Activated effector memory CD4-positive, alpha-beta T cell treated with anti-CD3 and anti-CD28 coated beads, Interleukin-2, amount 50 U/mL, for 16 hours (primary cell): ENCODE measurements at regions not wholly inside any gene's neighbourhood (a gene's known extent, or its start where the extent isn't known, plus 50 kb on each side); places are given as distances from the start of the nearest gene placed in this dataset.

ENCODE experiments used
- DNase-seq: peaks from one replicate; pipeline ENCODE4 v3.0.0-alpha.2; 2020

DNA sequence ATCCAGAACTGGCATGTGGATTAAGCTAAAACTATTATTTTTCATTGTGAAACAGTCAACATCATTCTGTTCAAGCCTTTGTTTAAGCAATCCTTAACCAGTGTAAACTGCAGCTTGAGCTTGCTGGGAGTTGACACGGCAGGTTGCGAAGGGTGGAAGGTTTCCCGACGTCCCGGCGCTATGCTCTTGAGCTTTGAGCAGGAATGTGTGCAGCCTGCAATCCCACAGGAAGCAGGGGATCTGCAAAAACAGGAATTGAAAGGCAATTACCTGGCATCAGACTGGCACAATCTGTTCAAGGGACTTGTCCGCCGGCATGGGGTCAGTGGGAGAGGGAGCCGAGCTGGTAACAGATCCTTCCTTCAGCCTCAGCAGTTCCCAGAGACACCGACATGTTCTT lies 586.7 kb upstream of the SGCG start:
- DNase-seq: no peak

DNA sequence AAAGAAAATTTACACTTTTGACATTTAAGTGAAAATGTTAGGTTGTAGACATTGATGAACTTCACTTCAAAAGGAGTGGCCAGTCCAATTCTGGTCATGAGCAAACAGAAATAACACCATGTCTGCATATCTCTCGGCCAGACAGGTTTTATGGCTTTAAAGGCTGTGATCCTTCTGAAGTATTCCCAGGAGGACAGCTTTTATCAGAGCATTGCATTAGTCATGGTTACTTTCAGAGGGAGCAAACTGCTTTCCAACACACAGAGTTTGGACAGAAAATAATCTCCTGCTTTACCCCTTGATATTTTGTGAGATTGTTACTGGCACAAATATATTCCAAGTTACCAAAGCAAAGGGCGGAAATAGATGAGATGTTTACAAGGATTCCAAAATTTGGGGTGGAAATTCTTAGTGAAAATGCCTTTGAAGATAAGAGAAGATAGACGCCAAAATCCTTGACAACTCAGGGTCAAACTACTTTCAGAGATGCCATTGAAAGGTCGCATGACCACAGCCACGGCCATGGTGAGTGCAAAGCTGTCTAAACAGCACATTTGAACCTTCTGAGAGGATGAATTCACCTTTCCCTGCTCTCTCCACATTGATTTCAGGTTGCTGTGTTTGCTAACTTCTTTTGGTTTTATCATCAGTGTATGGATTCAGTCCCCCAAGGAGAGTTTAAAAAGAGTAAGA lies 584.5 kb upstream of the SGCG start:
- DNase-seq: no peak

- DNase-seq: no peak
Observed at GRCh38 chr13:22599156-22599555, 581.6 kb upstream of the SGCG start.

DNA sequence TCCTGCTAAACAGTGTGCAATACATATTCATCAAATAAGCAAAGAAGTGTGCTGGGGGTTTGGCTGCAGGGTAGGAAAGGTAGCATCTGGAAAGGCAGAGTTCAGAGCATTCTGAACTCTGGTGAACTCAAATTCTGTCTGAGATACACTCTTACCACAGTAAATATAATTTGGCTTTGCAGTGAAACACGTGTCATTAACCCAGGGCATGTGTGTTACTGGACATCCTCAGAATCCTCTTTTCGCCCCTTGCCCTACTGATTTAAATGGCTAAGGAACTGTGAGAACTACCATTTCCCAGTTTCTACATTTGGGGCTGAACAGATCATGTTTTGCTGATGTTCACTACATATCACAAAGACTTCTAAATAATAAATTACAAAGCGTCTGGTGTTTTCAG lies 562.8 kb upstream of the SGCG start:
- DNase-seq: no peak

- no peak for DNase-seq
Observed at GRCh38 chr13:22625691-22626090, 555.1 kb upstream of the SGCG start.

DNA sequence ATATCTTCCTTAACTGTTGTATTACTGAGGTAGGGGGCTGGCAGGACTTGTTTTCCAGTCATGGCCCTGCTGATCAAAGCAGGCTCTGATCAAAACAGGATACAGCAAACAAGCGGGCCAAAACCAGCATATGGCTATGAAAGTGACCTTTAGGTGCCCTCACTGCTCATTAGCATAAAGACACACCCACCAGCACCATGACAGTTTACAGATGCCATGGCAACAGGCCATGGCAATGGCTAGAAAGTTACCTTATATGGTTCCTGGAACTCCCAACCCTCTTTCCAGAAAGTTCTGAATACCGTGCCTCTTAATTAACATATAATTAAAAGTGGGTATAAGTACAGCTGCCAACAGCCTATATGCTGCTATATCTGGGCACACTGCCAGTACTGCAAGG lies 551.4 kb upstream of the SGCG start:
- DNase-seq: no peak

GRCh38 chr13:22642088-22642487 lies 538.7 kb upstream of the SGCG start:
- no peak for DNase-seq

GRCh38 chr13:22644941-22645340 lies 535.8 kb upstream of the SGCG start:
- no peak for DNase-seq

DNA sequence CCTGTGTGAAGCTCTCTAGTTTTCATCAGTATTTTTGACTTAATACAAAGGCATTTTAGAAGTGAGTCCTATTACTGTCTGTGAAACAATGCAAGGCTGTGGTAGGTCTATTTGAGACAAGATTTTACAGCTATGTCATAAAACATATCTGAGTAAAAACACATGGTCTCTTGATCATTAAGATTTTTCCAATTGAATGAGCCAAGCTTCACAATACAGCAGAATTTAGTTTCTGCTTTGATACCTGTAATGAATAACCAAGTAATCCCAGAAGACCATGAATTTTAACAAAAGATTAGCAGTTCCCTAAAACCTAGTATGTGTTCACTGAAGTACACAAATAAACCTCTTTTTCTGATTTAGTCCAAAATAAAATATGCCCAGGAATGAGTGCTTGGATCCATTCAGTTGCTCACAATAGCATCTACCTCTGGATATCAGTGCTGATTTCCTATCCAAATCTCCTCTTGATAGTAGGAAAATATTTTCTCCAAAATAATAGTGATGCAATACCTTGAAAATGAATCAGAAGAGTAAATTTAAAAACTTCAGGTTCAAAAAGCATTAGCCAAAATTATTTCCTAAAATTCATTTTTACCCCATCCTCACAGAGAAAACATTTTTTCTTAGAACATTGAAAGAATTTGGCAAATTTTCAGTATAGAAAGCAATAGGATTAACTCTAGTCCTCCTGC lies 533.5 kb upstream of the SGCG start:
- no peak for DNase-seq

- DNase-seq: no peak
Observed at GRCh38 chr13:22648320-22648801, 532.4 kb upstream of the SGCG start.

DNA sequence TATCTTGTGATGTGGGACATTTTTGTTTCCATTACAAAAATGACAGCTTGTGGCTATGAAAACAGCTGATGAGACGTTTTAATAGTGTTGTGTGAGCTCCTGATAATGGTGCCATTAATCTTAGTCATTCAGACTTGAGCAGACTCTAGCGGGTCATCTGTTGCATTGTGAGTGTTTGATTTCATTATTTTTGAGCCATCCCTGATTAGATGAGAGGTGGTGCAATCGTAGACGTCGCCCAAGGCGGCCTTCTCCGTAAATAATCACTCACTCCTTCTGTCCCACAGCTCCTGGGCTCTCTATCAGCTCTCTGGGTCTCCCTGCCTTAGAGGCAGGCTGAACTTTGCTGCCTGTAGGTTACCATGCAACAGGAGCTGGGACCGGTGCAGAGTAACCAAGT lies 528.0 kb upstream of the SGCG start:
- DNase-seq: no peak

GRCh38 chr13:22653866-22654265 lies 526.9 kb upstream of the SGCG start:
- DNase-seq: no peak

GRCh38 chr13:22655106-22655852 lies 525.5 kb upstream of the SGCG start:
- DNase-seq: no peak

DNA sequence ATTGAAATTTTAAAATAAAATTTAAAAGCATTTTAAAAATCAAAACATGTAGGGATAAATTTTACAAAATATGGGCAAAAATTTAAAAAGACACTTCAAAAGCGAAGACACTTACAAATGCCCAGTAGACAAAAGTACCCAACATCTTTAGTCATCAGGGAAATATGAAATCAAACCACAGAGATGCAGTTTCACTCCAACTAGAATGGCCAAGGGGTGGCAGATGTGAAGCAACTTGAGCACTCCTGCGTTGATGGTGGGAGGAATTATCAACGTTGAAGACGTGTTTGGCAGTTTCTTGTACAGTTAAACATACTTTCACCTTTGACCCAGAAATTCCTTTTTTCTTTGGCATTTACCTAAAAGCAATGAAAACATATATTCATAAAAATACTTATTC lies 518.0 kb upstream of the SGCG start:
- no peak for DNase-seq

DNA sequence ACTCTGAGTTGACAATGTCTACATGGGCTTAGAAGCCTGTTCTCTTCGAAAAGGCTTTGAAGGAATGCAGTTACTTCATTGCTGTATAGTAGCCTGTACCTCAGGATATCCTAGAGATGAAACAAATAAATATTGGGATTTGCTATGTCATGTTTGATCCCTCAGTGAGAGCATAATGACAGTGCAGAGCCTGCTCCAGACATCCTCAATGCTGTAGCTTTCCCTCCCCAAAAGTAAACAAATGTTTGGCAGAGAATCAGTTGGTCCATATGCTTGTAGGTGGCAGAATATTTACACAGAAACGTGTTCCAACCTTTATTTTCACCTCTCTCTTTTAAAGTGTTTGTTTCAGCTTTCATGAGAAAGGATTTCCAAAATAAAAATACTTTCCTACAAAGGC lies 515.3 kb upstream of the SGCG start:
- DNase-seq: no peak

- DNase-seq: no peak
Observed at GRCh38 chr13:22690756-22691155, 490.0 kb upstream of the SGCG start.

- DNase-seq: no peak
Observed at GRCh38 chr13:22693691-22694090, 487.1 kb upstream of the SGCG start.

DNA sequence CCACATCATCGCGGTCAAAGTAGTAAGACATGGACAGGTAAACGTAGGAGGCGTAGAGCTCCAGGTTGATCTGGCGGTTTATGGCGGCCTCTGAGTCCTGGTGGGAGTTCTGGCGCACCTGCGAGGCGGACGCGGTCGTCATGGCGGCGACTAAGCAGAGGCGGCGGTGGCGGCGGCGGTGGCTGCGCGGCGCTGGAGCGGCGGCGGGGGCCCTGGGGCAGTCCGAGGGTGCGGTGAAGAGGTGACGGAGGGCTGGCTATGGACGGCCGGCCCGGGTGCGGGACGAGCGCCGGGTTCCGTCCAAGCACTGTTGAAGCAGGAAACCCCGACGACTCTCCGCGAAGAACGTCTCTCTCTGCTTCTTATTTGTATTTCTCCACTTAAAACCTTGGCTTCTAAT lies 484.3 kb upstream of the SGCG start:
- no peak for DNase-seq

- DNase-seq: no peak
Observed at GRCh38 chr13:22698467-22698866, 482.3 kb upstream of the SGCG start.

DNA sequence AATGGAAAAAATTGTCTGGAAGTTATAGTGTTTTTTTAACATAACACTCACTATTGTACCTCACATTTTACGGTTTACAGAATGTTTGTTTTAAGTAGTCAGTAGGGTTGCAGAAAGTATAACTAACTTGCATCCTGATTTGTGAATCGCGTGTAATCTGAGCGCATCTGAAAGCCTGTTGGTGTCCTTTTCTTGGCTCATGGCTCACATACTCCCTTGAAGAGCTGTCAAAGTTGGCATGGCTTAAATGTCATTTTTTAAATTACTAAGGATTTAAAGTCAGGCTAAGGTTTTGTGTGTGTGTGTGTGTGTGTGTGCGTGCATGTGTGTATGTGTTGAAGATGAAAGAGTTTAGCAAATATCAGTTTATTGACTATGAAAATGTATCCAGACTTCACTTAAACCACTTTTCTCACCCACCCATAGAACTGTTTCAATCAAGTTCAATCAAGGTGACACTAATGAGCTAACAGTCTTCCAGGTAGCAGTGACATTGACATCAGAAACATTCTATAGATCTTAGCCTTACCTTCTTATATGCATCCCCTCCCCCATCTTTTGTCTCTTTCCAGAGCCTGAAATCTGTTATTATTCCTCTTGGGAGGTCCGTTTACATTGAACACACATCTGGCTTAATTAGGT lies 480.4 kb upstream of the SGCG start:
- DNase-seq: no peak

- no peak for DNase-seq
Observed at GRCh38 chr13:22703601-22704209, 477.1 kb upstream of the SGCG start.

GRCh38 chr13:22707946-22708345 lies 472.8 kb upstream of the SGCG start:
- DNase-seq: no peak

DNA sequence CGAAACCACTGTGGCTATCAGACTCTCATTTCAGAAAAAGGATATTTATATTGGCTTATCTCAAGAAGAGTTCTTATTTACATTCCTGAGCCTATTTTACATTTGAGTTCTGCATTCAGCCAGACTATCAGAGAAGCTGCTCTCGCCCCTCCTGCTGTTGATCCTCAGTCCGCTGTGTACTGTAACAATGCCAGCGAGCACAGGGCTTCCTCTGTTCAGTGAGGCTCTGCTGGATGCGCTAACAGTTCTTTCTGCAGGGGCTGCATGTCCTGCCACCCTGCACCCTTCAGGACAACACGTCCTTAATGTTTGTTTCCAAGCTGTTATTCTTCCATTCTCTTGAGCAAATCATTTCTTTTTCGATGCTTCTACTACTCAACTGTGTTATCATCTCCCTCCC lies 463.7 kb upstream of the SGCG start:
- no peak for DNase-seq
